HG03066 (cell line): ENCODE measurements at regions not wholly inside any gene's neighbourhood (a gene's known extent, or its start where the extent isn't known, plus 50 kb on each side); places are given as distances from the start of the nearest gene placed in this dataset.

Experiments used
- ATAC-seq: cut with Tn5 transposase; IDR thresholded peaks from one replicate; pipeline ENCODE4 v1.9.1; 2021; ENCODE audit warnings: low read depth; ENCODE audit not compliant: unreplicated experiment

GRCh38 chr4:156656896-156657295 is 314.7 kb downstream of the PDGFC start:
- ATAC-seq, result no peak

GRCh38 chr4:156654410-156654809 is 317.2 kb downstream of the PDGFC start:
- ATAC-seq, result no peak

- ATAC-seq, result no peak
Measured at GRCh38 chr4:156643826-156644225, 327.8 kb downstream of the PDGFC start.

GRCh38 chr4:156642161-156642560 is 329.4 kb downstream of the PDGFC start:
- no peak for ATAC-seq

- ATAC-seq, result no peak
Measured at GRCh38 chr4:156638925-156639605, 332.5 kb downstream of the PDGFC start.

GRCh38 chr4:156638334-156638733 is 333.3 kb downstream of the PDGFC start:
- no peak for ATAC-seq

GRCh38 chr4:156636381-156636780 is 335.2 kb downstream of the PDGFC start:
- ATAC-seq, result no peak

- ATAC-seq, result no peak
Measured at GRCh38 chr4:156635051-156635450, 336.5 kb downstream of the PDGFC start.

GRCh38 chr4:156634612-156635011 is 337.0 kb downstream of the PDGFC start:
- no peak for ATAC-seq

- no peak for ATAC-seq
Measured at GRCh38 chr4:156633847-156634246, 337.8 kb downstream of the PDGFC start.

- ATAC-seq, result no peak
Measured at GRCh38 chr4:156628858-156629257, 342.7 kb downstream of the PDGFC start.

GRCh38 chr4:156623376-156623775 is 348.2 kb downstream of the PDGFC start:
- no peak for ATAC-seq

- no peak for ATAC-seq
Measured at GRCh38 chr4:156620786-156621185, 350.8 kb downstream of the PDGFC start.

- no peak for ATAC-seq
Measured at GRCh38 chr4:156619154-156619934, 352.3 kb downstream of the PDGFC start.

GRCh38 chr4:156615066-156615531 is 356.5 kb downstream of the PDGFC start:
- no peak for ATAC-seq

- ATAC-seq, result no peak
Measured at GRCh38 chr4:156614536-156614935, 357.1 kb downstream of the PDGFC start.

- no peak for ATAC-seq
Measured at GRCh38 chr4:156609421-156609820, 362.2 kb downstream of the PDGFC start.

GRCh38 chr4:156608651-156609050 is 362.9 kb downstream of the PDGFC start:
- no peak for ATAC-seq

GRCh38 chr4:156607478-156607857 is 364.1 kb downstream of the PDGFC start:
- no peak for ATAC-seq

- ATAC-seq, result no peak
Measured at GRCh38 chr4:156606554-156607477, 364.8 kb downstream of the PDGFC start.

GRCh38 chr4:156598138-156598681 is 373.4 kb downstream of the PDGFC start:
- no peak for ATAC-seq
